H54 (cell line): ENCODE measurements at regions not wholly inside any gene's neighbourhood (a gene's known extent, or its start where the extent isn't known, plus 50 kb on each side); places are given as distances from the start of the nearest gene placed in this dataset.

Experiments
- DNase-seq: peaks from one replicate; pipeline ENCODE4 v3.0.0; 2011; ENCODE audit warnings: low spot score, mixed read lengths; ENCODE audit not compliant: insufficient read length
- FAIRE-seq: peaks from 3 replicates; lab custom pipeline; 2011; peaks lifted over from hg19 to GRCh38; lab: Jason Lieb, UNC
- POLR2A ChIP-seq: IDR thresholded peaks from 2 replicates; pipeline ENCODE4 v1.6.1; 2011; ENCODE audit warnings: low read depth, mild to moderate bottlenecking, low read length

GRCh38 chr2:146244131-146244530 lies 1600.7 kb upstream of the ACVR2A start:
- no peak for TF ChIP-seq POLR2A
- DNase-seq (no peak), FAIRE-seq (no peak)

GRCh38 chr2:146241023-146241422 lies 1603.8 kb upstream of the ACVR2A start:
- DNase-seq (no peak), FAIRE-seq (no peak)
- TF ChIP-seq POLR2A = no peak

- no peak for FAIRE-seq
- no peak for DNase-seq
- no peak for TF ChIP-seq POLR2A
Observed at GRCh38 chr2:146240391-146240790, 1604.4 kb upstream of the ACVR2A start.

GRCh38 chr2:146239392-146240135 lies 1605.3 kb upstream of the ACVR2A start:
- peak; percentile 65 for FAIRE-seq

GRCh38 chr2:146238254-146238966 lies 1606.4 kb upstream of the ACVR2A start:
- FAIRE-seq (no peak), DNase-seq (no peak)
- TF ChIP-seq POLR2A = no peak

More at GRCh38 chr2:146239392-146240135, 1605.3 kb upstream of the ACVR2A start:
- no peak for DNase-seq
- TF ChIP-seq POLR2A = no peak

GRCh38 chr2:146235158-146235557 lies 1609.7 kb upstream of the ACVR2A start:
- no peak for FAIRE-seq
- TF ChIP-seq POLR2A = no peak
- DNase-seq = no peak

- FAIRE-seq = no peak
- no peak for TF ChIP-seq POLR2A
- DNase-seq = no peak
Observed at GRCh38 chr2:146229508-146230155, 1615.2 kb upstream of the ACVR2A start.

GRCh38 chr2:146228466-146229058 lies 1616.3 kb upstream of the ACVR2A start:
- no peak for TF ChIP-seq POLR2A
- no peak for DNase-seq
- no peak for FAIRE-seq

- FAIRE-seq (no peak), DNase-seq (no peak)
Observed at GRCh38 chr2:146228020-146228393, 1616.8 kb upstream of the ACVR2A start.

GRCh38 chr2:146227152-146228019 lies 1617.4 kb upstream of the ACVR2A start:
- no peak for FAIRE-seq
- TF ChIP-seq POLR2A = no peak

More at GRCh38 chr2:146228020-146228393, 1616.8 kb upstream of the ACVR2A start:
- no peak for TF ChIP-seq POLR2A

GRCh38 chr2:146226077-146226476 lies 1618.8 kb upstream of the ACVR2A start:
- FAIRE-seq = no peak

More at GRCh38 chr2:146227152-146228019, 1617.4 kb upstream of the ACVR2A start:
- no peak for DNase-seq

GRCh38 chr2:146221826-146222225 lies 1623.0 kb upstream of the ACVR2A start:
- no peak for TF ChIP-seq POLR2A
- DNase-seq = no peak
- FAIRE-seq = no peak

More at GRCh38 chr2:146226077-146226476, 1618.8 kb upstream of the ACVR2A start:
- no peak for DNase-seq
- no peak for TF ChIP-seq POLR2A

- no peak for DNase-seq
- FAIRE-seq = no peak
- no peak for TF ChIP-seq POLR2A
Observed at GRCh38 chr2:146220957-146221356, 1623.9 kb upstream of the ACVR2A start.
